ENCODE measurements at regions not wholly inside any gene's neighbourhood (a gene's known extent, or its start where the extent isn't known, plus 50 kb on each side); places are given as distances from the start of the nearest gene placed in this dataset.

GRCh38 chr4:184907810-184908209 is 82.0 kb upstream of the ACSL1 start (continued):
- no peak for TF ChIP-seq MNT (conservative IDR thresholded peaks at IDR 0.05)
- TF ChIP-seq ZNF24 (IDR thresholded peaks at IDR 0.05) = no peak
- TF ChIP-seq CTBP1 (IDR thresholded peaks at IDR 0.05; ENCODE audit: borderline replicate concordance) = no peak

- Histone ChIP-seq H3K4me3 (no peak overlapping the region), H2AFZ (ENCODE audit: low read depth, low read length) (no peak overlapping the region), H3K9ac (ENCODE audit: insufficient read depth in 1 of 2, low read depth in 2 of 2, low read length in 2 of 2) (no peak overlapping the region), H3K9me3 (replicated peaks; ENCODE audit: control insufficient read depth, insufficient read depth, low read depth, low read length) (peaks cover 6% of the 10 kb centered on the region; the same call in 1 of the 2 replicates), H3K9me1 (ENCODE audit: control insufficient read depth, insufficient read depth, low read length) (no peaks in the 10 kb centered on the region), H4K20me1 (replicated peaks; ENCODE audit: control insufficient read depth, insufficient read depth, low read length) (no peaks in the 10 kb centered on the region), H3K27ac (ENCODE audit: extremely low read depth, low read depth, low read length) (no peak overlapping the region), H3K4me2 (ENCODE audit: insufficient read depth, low read length) (no peak overlapping the region), H3K27me3 (ENCODE audit: control insufficient read depth in 2 of 2, insufficient read depth in 2 of 2, low read length in 2 of 2) (peaks cover 0 to 5% of the 10 kb centered on the region in 2 experiments; a peak in 3 of 5 replicates), H3K36me3 (ENCODE audit: control insufficient read depth, insufficient read depth, low read length) (no peaks in the 10 kb centered on the region), H3K79me2 (ENCODE audit: control insufficient read depth, insufficient read depth, low read length) (no peaks in the 10 kb centered on the region), H3K4me1 (replicated peaks in 1 of 2; ENCODE audit: control insufficient read depth in 2 of 2, insufficient read depth in 2 of 2, low read length in 2 of 2) (no peaks in the 10 kb centered on the region)
- in situ Hi-C loops (cut with MboI) (no loop called here), intact Hi-C loops (cut with micrococcal nuclease) (no loop called here)
- TF ChIP-seq CHD2 (IDR thresholded peaks at IDR 0.05; ENCODE audit: low read depth, low read length) (no peak), MCM3 (IDR thresholded peaks at IDR 0.05) (no peak), ZEB2 (IDR thresholded peaks at IDR 0.05) (no peak), CBX2 (IDR thresholded peaks at IDR 0.05; ENCODE audit: insufficient read depth, low read length, poor library complexity, severe bottlenecking) (no peak), LEF1 (IDR thresholded peaks at IDR 0.05) (no peak)
- no TSS peak for BruUV-seq (replicated peaks)
- no peak for FAIRE-seq
- POLR2A ChIA-PET = no interaction called here
- CTCF ChIA-PET (ENCODE audit: low intra/inter-chr PET ratio) = no interaction called here
- no peak for ATAC-seq
- DNase-seq (ENCODE audit: extremely low read depth in 1 of 4, low spot score in 3 of 4) = no peak
- WGBS (ENCODE audit: insufficient coverage, low coverage, missing lambda C conversion rate) = 4% methylated on average over 3 of the region's 3 CpGs
Observed at GRCh38 chr4:184911310-184911709, 85.5 kb upstream of the ACSL1 start.

Measured in K562 (cell line).